HCT116 (cell line): ENCODE measurements at regions not wholly inside any gene's neighbourhood (a gene's known extent, or its start where the extent isn't known, plus 50 kb on each side); places are given as distances from the start of the nearest gene placed in this dataset.

ENCODE experiments used
- ATAC-seq: fragments of 200-7000 bp; cut with Tn5 transposase; 2 replicates; pipeline ENCODE4 v1.9.1; 2020; ENCODE audit warnings: mild to moderate bottlenecking, moderate library complexity
- BruUV-seq: library from RNA; stranded (reverse); fragments of 400-500 nt; replicated peaks from 2 replicates; lab custom pipeline; 2021; lab: Mats Ljungman, UMichigan
- CTCF ChIA-PET: fragments of 300-600 bp; sonication (Branson Sonifier 250); formaldehyde crosslinking; loops from one replicate; lab custom pipeline; 2021; ENCODE audit warnings: antibody characterized with exemption; lab: Charles Lee
- POLR2A ChIA-PET: fragments of 300-600, 350-600 bp; sonication (Branson Sonifier 250); formaldehyde crosslinking; loops from one replicate; lab custom pipeline; 2021; ENCODE audit warnings: antibody characterized with exemption; lab: Charles Lee
- RAD21 ChIA-PET, 2 experiments: fragments of 300-600 bp; sonication (Branson Sonifier 250); formaldehyde crosslinking; loops; one replicate each; lab custom pipeline; 2023; ENCODE audit warnings: low total read pairs in 2 of 2; ENCODE audit not compliant: uncharacterized antibody in 2 of 2, unreplicated experiment in 2 of 2, low non-redundant PET in 1 of 2; lab: Charles Lee
- DNase-seq: peaks from one replicate; pipeline ENCODE4 v3.0.0-alpha.2; 2010; ENCODE audit warnings: low read depth, low spot score
- H2AFZ ChIP-seq: fragments of 200-600 bp; shearing (Covaris generic), sonication (generic); 2 replicates; pipeline ENCODE4 v1.6.1; 2017; ENCODE audit warnings: low read depth, mixed run types, mixed read lengths, antibody characterized with exemption, low read length; ENCODE audit not compliant: poor library complexity, severe bottlenecking
- H3K27ac ChIP-seq: 2 replicates; pipeline ENCODE4 v1.5.1; 2012; ENCODE audit warnings: low read depth, low read length
- H3K27me3 ChIP-seq: fragments of 200-600 bp; sonication (generic); 2 replicates; pipeline ENCODE4 v1.6.1; 2016; ENCODE audit warnings: mixed run types, low read length, mixed read lengths; ENCODE audit not compliant: insufficient read depth
- H3K36me3 ChIP-seq, 2 experiments: fragments of 200-500 bp in 1 of 2; fragments of 200-600 bp in 1 of 2; sonication (Bioruptor generic) in 1 of 2; sonication (generic) in 1 of 2; 2 replicates each; pipeline versions ENCODE4 v1.5.1 to v1.6.1; 2014 to 2016; ENCODE audit warnings: low read length in 2 of 2, inconsistent platforms in 1 of 2, mixed read lengths in 1 of 2, mixed run types in 1 of 2; ENCODE audit not compliant: insufficient read depth in 2 of 2, control insufficient read depth in 1 of 2
- H3K4me1 ChIP-seq, 2 experiments: fragments of 200-600 bp in 1 of 2; sonication (generic) in 1 of 2; 2 replicates each; pipeline versions ENCODE4 v1.5.1 to v1.6.1; 2012 to 2017; ENCODE audit warnings: low read length in 2 of 2, inconsistent platforms in 1 of 2, mild to moderate bottlenecking in 1 of 2, mixed read lengths in 1 of 2, mixed run types in 1 of 2, moderate library complexity in 1 of 2; ENCODE audit not compliant: insufficient read depth in 2 of 2, control insufficient read depth in 1 of 2
- H3K4me2 ChIP-seq: fragments of 200-600 bp; sonication (generic); 2 replicates; pipeline ENCODE4 v1.6.1; 2017; ENCODE audit warnings: mixed run types, low read length, mixed read lengths
- H3K4me3 ChIP-seq, 2 experiments: fragments of 200-600 bp in 1 of 2; sonication (generic) in 1 of 2; replicated peaks in 1 of 2; 2 replicates each; pipeline ENCODE4 v1.5.1; 2011 to 2016; ENCODE audit warnings: low read length in 2 of 2, control low read depth in 1 of 2, low read depth in 1 of 2, mild to moderate bottlenecking in 1 of 2, mixed read lengths in 1 of 2, mixed run types in 1 of 2
- H3K79me2 ChIP-seq: fragments of 200-600 bp; sonication (generic); 2 replicates; pipeline ENCODE4 v1.6.1; 2017; ENCODE audit warnings: mild to moderate bottlenecking, mixed run types, low read length, moderate library complexity, mixed read lengths; ENCODE audit not compliant: insufficient read depth
- H3K9ac ChIP-seq: fragments of 200-600 bp; sonication (generic); 2 replicates; pipeline ENCODE4 v1.6.1; 2016; ENCODE audit warnings: low read length, mixed read lengths
- H3K9me2 ChIP-seq: fragments of 200-600 bp; sonication (generic), shearing (Covaris generic); 2 replicates; pipeline ENCODE4 v1.6.1; 2017; ENCODE audit warnings: mixed run types, mild to moderate bottlenecking, moderate library complexity; ENCODE audit not compliant: insufficient read depth
- H3K9me3 ChIP-seq, 2 experiments: fragments of 200-500 bp in 1 of 2; fragments of 200-600 bp in 1 of 2; sonication (Bioruptor generic) in 1 of 2; sonication (generic) in 1 of 2; 2 replicates each; pipeline ENCODE4 v1.6.1; 2014 to 2017; ENCODE audit warnings: low read length in 2 of 2, mixed read lengths in 2 of 2, inconsistent platforms in 1 of 2, low read depth in 1 of 2, mild to moderate bottlenecking in 1 of 2, mixed run types in 1 of 2, moderate library complexity in 1 of 2; ENCODE audit not compliant: control insufficient read depth in 1 of 2, insufficient read depth in 1 of 2
- H4K20me1 ChIP-seq: fragments of 200-600 bp; sonication (generic), shearing (Covaris generic); 2 replicates; pipeline ENCODE4 v1.6.1; 2017; ENCODE audit warnings: mixed run types, mild to moderate bottlenecking, moderate library complexity; ENCODE audit not compliant: insufficient read depth
- CBX3 ChIP-seq: IDR thresholded peaks from 2 replicates; pipeline ENCODE4 v1.6.1; 2012; ENCODE audit warnings: low read depth
- EGR1 ChIP-seq: IDR thresholded peaks from 2 replicates; pipeline ENCODE4 v1.6.1; 2012; ENCODE audit warnings: low read depth
- MAX ChIP-seq: IDR thresholded peaks from 2 replicates; pipeline ENCODE4 v1.6.1; 2012
- REST ChIP-seq: IDR thresholded peaks from 2 replicates; pipeline ENCODE4 v1.6.1; 2012; ENCODE audit warnings: low read depth
- intact Hi-C: fragments of 100-400 bp; cut with micrococcal nuclease; formaldehyde crosslinking; loops from 2 replicates; pipeline ENCODE4 v1.10.0; 2022

- BruUV-seq: no TSS peak
- POLR2A ChIA-PET: no interaction called here
- intact Hi-C loops: no loop called here
Measured at GRCh38 chr3:154549391-154549790, 119.4 kb upstream of the GPR149 start.

More at GRCh38 chr3:154549391-154549790, 119.4 kb upstream of the GPR149 start:
- Histone ChIP-seq H3K9me2 (no peaks in the 10 kb centered on the region), H3K36me3 (no peaks in the 10 kb centered on the region), H3K27me3 (no peaks in the 10 kb centered on the region), H3K27ac (no peak overlapping the region), H3K4me2 (no peak overlapping the region), H4K20me1 (no peaks in the 10 kb centered on the region), H3K4me1 (no peaks in the 10 kb centered on the region), H3K79me2 (no peaks in the 10 kb centered on the region), H3K9me3 (no peaks in the 10 kb centered on the region), H2AFZ (no peak overlapping the region), H3K9ac (no peak overlapping the region), H3K4me3 (no peak overlapping the region)
- CTCF ChIA-PET: no interaction called here
- DNase-seq (no peak), ATAC-seq (no peak)
- RAD21 ChIA-PET: no interaction called here
- TF ChIP-seq REST (no peak), CBX3 (no peak), MAX (no peak), EGR1 (no peak)
